Natural killer cell (primary cell): ENCODE measurements at regions not wholly inside any gene's neighbourhood (a gene's known extent, or its start where the extent isn't known, plus 50 kb on each side); places are given as distances from the start of the nearest gene placed in this dataset.

Experiments used
- ATAC-seq, 3 donors: fragments of 150-1000 bp in 2 of 3; fragments of 200-7000 bp in 1 of 3; cut with Tn5 transposase; 1 replicate in 1 of 3; 2 replicates in 2 of 3; pipeline ENCODE4 v1.10.0; 2021; ENCODE audit warnings: mild to moderate bottlenecking in 2 of 3, moderate library complexity in 2 of 3
- DNase-seq, 2 donors: peaks; one replicate each; pipeline versions ENCODE4 v3.0.0 to v3.0.0-alpha.2; 2013 to 2021; ENCODE audit warnings: mixed read lengths in 1 of 2
- H3K27ac ChIP-seq: one replicate; pipeline ENCODE4 v1.5.1; 2013; ENCODE audit warnings: mild to moderate bottlenecking, low read length
- H3K27me3 ChIP-seq: one replicate; pipeline ENCODE4 v1.6.1; 2013; ENCODE audit warnings: low read length; ENCODE audit not compliant: control insufficient read depth, insufficient read depth
- H3K36me3 ChIP-seq: one replicate; pipeline ENCODE4 v1.6.1; 2013; ENCODE audit warnings: low read length; ENCODE audit not compliant: control insufficient read depth, insufficient read depth
- H3K4me1 ChIP-seq: one replicate; pipeline ENCODE4 v1.6.1; 2013; ENCODE audit warnings: low read length; ENCODE audit not compliant: control insufficient read depth, insufficient read depth
- H3K4me3 ChIP-seq: one replicate; pipeline ENCODE4 v1.5.1; 2013; ENCODE audit warnings: low read length
- H3K9me3 ChIP-seq: one replicate; pipeline ENCODE4 v1.6.1; 2013; ENCODE audit warnings: low read length; ENCODE audit not compliant: control insufficient read depth, insufficient read depth
- H3K27ac Mint-ChIP-seq, 2 donors: one replicate each; pipeline ENCODE4 v1.8.0; 2022; ENCODE audit warnings: mild to moderate bottlenecking in 2 of 2, mixed read lengths in 2 of 2, moderate library complexity in 1 of 2
- H3K27me3 Mint-ChIP-seq, 2 donors: one replicate each; pipeline ENCODE4 v1.8.0; 2022; ENCODE audit warnings: low read depth in 2 of 2, mixed read lengths in 2 of 2
- H3K36me3 Mint-ChIP-seq: one replicate; pipeline ENCODE4 v1.8.0; 2022; ENCODE audit warnings: mixed read lengths
- H3K4me1 Mint-ChIP-seq, 2 donors: one replicate each; pipeline ENCODE4 v1.8.0; 2022; ENCODE audit warnings: mixed read lengths in 2 of 2
- H3K4me3 Mint-ChIP-seq: one replicate; pipeline ENCODE4 v1.8.0; 2022; ENCODE audit warnings: mild to moderate bottlenecking, moderate library complexity, mixed read lengths
- H3K9me3 Mint-ChIP-seq, 2 donors: one replicate each; pipeline ENCODE4 v1.8.0; 2022; ENCODE audit warnings: mixed read lengths in 2 of 2
- CTCF ChIP-seq: fragments of 200-600 bp; IDR thresholded peaks from one replicate; pipeline ENCODE4 v1.8.0; 2022; ENCODE audit warnings: antibody characterized with exemption
- WGBS: methylation state at CpG from one replicate; pipeline ENCODE4 v1.1.7; 2013; ENCODE audit warnings: missing lambda C conversion rate; ENCODE audit not compliant: insufficient coverage; 5-methylcytosine and 5-hydroxymethylcytosine counted together
- intact Hi-C: fragments of 100-400 bp; cut with micrococcal nuclease; formaldehyde crosslinking; loops from one replicate; pipeline ENCODE4 v1.14.2; 2022

- Histone ChIP-seq H3K27me3 (no peaks in the 10 kb centered on the region), H3K4me3 (no peak overlapping the region), H3K9me3 (no peaks in the 10 kb centered on the region), H3K4me1 (no peaks in the 10 kb centered on the region), H3K27ac (no peak overlapping the region), H3K36me3 (no peaks in the 10 kb centered on the region)
- Mint-ChIP-seq H3K4me1 (no peaks in the 10 kb centered on the region), H3K27ac (no peak overlapping the region), H3K9me3 (no peaks in the 10 kb centered on the region), H3K27me3 (peaks cover 0 to 13% of the 10 kb centered on the region in 2 donors), H3K4me3 (no peak overlapping the region), H3K36me3 (no peaks in the 10 kb centered on the region)
- no peak for TF ChIP-seq CTCF
- 92% methylated on average over 9 of the region's 9 CpGs for WGBS
- ATAC-seq (no peak), DNase-seq (no peak)
- intact Hi-C loops: no loop called here
Measured at GRCh38 chr1:213324859-213325258, 273.8 kb downstream of the RPS6KC1 start.

- 64% methylated on average over 9 of the region's 9 CpGs for WGBS
- Mint-ChIP-seq H3K4me1 (no peaks in the 10 kb centered on the region), H3K27ac (no peak overlapping the region), H3K9me3 (no peaks in the 10 kb centered on the region), H3K27me3 (peaks cover 0 to 13% of the 10 kb centered on the region in 2 donors), H3K36me3 (no peaks in the 10 kb centered on the region), H3K4me3 (no peak overlapping the region)
- intact Hi-C loops: no loop called here
- Histone ChIP-seq H3K9me3 (no peaks in the 10 kb centered on the region), H3K27me3 (no peaks in the 10 kb centered on the region), H3K4me1 (no peaks in the 10 kb centered on the region), H3K27ac (no peak overlapping the region), H3K4me3 (no peak overlapping the region), H3K36me3 (no peaks in the 10 kb centered on the region)
- ATAC-seq (no peak), DNase-seq (no peak)
- no peak for TF ChIP-seq CTCF
Measured at GRCh38 chr1:213325482-213325881, 274.4 kb downstream of the RPS6KC1 start.

- Mint-ChIP-seq H3K4me1 (no peaks in the 10 kb centered on the region), H3K27ac (no peak overlapping the region), H3K9me3 (no peaks in the 10 kb centered on the region), H3K27me3 (peaks cover 0 to 13% of the 10 kb centered on the region in 2 donors), H3K36me3 (no peaks in the 10 kb centered on the region), H3K4me3 (no peak overlapping the region)
- no peak for DNase-seq
- WGBS: 89% methylated on average over 2 of the region's 2 CpGs
- no peaks in the 10 kb centered on the region for H3K4me1 ChIP-seq
- no peak overlapping the region for H3K27ac ChIP-seq
- no peaks in the 10 kb centered on the region for H3K9me3 ChIP-seq
- intact Hi-C loops: no loop called here
- TF ChIP-seq CTCF: no peak
- no peak for ATAC-seq
- no peak overlapping the region for H3K4me3 ChIP-seq
- no peaks in the 10 kb centered on the region for H3K27me3 ChIP-seq
- H3K36me3 ChIP-seq: no peaks in the 10 kb centered on the region
Measured at GRCh38 chr1:213326281-213327016, 275.4 kb downstream of the RPS6KC1 start.
